Fibroblast of pulmonary artery (primary cell): ENCODE measurements at regions not wholly inside any gene's neighbourhood (a gene's known extent, or its start where the extent isn't known, plus 50 kb on each side); places are given as distances from the start of the nearest gene placed in this dataset.
"Not testable (repeated sequence)": the region's sequence is repeated elsewhere in the genome, so short reads cannot be mapped to it uniquely, and the experiment has no call there.

Source experiments
- DNase-seq: peaks from one replicate; pipeline ENCODE4 v3.0.0-alpha.2; 2010; ENCODE audit warnings: low read depth
- H3K4me3 ChIP-seq: replicated peaks from 2 replicates; pipeline ENCODE4 v1.5.1; 2011; ENCODE audit warnings: low read depth, mild to moderate bottlenecking, control low read depth, low read length, moderate library complexity
- TF ChIP-seq, protein P1 (sequence below): IDR thresholded peaks from 2 replicates; pipeline ENCODE4 v1.5.1; 2011; ENCODE audit warnings: mild to moderate bottlenecking, control low read depth, low read length, inconsistent platforms; ENCODE audit errors: missing control alignments

DNA sequence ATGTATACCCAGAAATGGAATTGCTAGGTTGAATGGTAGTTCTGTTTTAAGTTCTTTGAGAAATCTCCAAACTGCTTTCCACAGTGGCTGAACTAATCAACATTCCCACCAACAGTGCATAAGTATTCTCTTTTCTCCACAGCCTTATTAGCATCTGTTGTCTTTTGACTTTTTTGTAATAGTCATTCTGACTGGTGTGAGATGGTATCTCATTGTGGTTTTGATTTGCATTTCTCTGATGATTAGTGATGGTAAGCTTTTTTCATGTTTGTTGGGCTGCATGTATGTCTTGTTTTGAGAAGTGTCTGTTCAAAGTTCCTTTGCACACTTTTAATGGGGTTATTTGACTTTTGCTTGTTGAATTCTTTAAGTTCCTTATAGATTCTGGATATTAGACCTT is 52.4 kb upstream of the EHHADH start:
- not testable (repeated sequence) for DNase-seq, H3K4me3 ChIP-seq

DNA sequence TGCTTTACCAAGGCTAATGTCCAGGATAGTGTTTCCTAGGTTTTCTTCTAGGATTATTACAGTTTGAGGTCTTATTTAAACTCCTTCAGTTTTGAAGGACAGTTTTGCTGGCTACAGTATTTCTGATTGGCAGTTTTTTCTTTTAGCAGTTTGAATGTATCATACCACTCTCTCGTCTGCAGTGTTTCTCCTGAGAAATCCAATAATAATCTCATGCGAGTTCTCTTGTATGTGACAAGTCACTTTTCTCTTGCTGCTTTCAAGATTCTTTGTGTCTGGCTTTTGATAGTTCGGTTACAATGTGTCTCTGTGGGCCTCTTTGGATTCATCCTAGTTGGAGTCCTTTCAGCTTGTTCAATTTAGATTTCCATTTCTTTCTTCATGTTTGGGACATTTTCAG is 53.0 kb upstream of the EHHADH start:
- DNase-seq, result no peak
- TF ChIP-seq, protein P1, sequence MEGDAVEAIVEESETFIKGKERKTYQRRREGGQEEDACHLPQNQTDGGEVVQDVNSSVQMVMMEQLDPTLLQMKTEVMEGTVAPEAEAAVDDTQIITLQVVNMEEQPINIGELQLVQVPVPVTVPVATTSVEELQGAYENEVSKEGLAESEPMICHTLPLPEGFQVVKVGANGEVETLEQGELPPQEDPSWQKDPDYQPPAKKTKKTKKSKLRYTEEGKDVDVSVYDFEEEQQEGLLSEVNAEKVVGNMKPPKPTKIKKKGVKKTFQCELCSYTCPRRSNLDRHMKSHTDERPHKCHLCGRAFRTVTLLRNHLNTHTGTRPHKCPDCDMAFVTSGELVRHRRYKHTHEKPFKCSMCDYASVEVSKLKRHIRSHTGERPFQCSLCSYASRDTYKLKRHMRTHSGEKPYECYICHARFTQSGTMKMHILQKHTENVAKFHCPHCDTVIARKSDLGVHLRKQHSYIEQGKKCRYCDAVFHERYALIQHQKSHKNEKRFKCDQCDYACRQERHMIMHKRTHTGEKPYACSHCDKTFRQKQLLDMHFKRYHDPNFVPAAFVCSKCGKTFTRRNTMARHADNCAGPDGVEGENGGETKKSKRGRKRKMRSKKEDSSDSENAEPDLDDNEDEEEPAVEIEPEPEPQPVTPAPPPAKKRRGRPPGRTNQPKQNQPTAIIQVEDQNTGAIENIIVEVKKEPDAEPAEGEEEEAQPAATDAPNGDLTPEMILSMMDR, result no peak
- no peak overlapping the region for H3K4me3 ChIP-seq

DNA sequence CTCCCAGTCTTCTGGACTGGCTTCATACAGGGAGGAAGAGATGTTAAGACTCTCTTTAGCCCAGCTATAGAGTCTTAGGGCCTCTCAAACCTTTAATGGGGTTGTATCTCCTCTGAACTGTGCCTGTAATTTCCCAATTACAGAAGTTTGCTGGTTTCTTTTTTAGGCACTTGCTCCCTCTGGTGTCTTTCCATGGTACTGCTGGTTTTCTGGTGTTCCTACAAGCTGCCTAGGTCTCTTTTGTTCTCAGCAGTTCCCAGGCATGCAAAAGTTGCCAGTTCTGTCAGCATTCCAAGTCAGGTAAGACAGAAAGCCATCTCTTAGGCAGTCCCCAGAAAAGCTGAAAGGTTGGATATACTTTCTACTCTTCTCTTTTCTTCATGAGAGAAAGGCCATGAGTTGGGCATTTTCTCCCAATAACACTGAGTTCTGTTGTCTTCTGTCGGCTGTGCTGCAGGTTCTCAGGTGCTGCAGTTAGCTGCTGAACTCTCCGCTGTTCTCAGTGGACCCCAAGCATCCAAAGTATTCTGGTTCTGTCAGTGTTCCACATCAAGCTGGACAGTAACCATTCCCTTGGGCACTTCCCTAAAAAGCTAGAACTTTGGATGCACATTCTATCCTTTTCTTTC is 54.4 kb upstream of the EHHADH start:
- H3K4me3 ChIP-seq, result no peak overlapping the region
- peak; percentile 85 for DNase-seq
- TF ChIP-seq, protein P1, result peak; percentile 91

DNA sequence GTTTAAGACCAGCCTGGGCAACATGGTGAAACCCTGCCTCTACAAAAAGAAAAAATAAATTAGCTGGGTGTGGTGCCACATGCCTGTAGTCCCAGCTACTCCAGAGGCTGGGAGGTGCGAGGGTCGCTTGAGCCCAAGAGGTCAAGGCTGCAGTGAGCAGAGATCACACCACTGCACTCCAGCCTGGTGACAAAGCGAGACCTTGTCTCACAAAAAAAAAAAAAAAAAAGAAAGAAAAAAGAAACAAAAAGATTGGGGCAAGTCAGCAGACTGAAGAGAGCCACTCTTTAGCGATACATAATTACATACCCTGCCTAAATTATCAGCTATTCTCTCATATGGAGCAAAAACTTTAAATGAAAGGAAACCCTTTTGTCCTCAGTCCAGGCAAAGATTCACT is 53.6 kb upstream of the MAP3K13 start:
- TF ChIP-seq, protein P1, result no peak
- no peak overlapping the region for H3K4me3 ChIP-seq
- no peak for DNase-seq

DNA sequence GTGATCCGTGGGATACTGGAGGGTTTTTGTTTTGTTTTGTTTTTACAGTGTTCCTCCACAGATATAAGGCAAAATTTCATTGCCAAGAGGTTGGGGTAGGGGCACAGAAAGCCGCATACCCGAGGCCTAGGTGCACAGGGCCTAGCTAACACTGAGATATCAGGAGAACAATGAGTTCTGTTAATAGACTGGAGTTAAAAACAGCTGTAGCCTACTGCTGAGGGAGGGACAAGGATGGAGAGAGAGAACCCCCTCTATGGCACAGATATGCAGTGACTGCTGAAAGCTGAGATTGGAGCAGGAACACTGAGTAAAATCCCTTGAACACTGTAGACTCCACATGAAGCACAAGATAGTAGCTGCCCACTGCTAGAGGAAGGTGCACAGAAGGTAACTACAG is 53.1 kb upstream of the MAP3K13 start:
- TF ChIP-seq, protein P1, result no peak
- DNase-seq, result no peak
- no peak overlapping the region for H3K4me3 ChIP-seq

DNA sequence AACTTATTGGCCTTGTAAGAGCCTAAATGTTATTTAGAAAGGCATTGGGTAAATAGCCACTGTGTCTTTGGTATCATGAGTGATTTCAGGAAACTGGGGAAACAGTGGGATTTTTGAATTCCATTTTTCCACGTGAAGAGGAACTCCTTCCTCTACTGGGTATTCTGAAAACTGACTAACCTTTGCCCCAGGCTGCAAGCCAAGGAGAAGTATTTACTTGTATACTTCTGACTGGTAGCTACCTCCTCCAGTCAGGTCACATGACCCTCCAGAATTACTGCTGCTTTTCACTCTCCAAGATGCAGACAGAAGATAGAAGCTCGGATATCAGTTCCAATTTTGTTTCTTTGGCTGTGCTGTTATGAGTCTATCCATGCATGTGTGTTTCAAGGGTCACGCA is 50.9 kb upstream of the MAP3K13 start:
- TF ChIP-seq, protein P1, result no peak
- H3K4me3 ChIP-seq, result no peak overlapping the region
- no peak for DNase-seq
